Body of pancreas (tissue), 4 donors: ENCODE measurements at regions not wholly inside any gene's neighbourhood (a gene's known extent, or its start where the extent isn't known, plus 50 kb on each side); places are given as distances from the start of the nearest gene placed in this dataset.

Source experiments
- POLR2A ChIP-seq, 3 donors: fragments of 450-650 bp; IDR thresholded peaks; one replicate each; pipeline ENCODE4 v1.6.1; 2016; ENCODE audit warnings: antibody characterized with exemption in 3 of 3, mild to moderate bottlenecking in 2 of 3
- TF ChIP-seq, protein P1 (sequence below), 7 experiments: fragments of 450-650 bp in 4 of 7; fragments of 200-600 bp in 3 of 7; sonication (generic) in 3 of 7; IDR thresholded peaks; one replicate each; pipeline ENCODE4 v1.5.1; 2016 to 2019; ENCODE audit warnings: antibody characterized with exemption in 7 of 7

DNA sequence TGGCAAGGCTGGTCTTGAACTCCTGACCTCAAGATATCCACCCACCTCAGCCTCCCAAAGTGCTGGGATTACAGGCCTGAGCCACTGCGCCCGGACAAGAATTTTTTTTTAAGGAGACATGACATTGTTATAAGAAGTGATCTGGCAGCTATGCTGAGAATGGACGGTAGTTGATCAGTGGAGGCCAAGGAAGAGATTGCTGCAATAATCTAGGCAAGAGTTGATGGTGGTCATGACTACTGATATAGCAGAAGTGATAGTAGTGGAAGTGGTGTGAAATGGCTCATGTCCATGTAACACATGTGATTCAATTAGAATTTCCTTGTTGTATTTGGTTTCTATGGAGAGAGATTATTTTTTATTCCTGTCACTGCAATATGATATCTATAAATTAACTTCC is 125.3 kb upstream of the CCN2 start:
- TF ChIP-seq, protein P1, sequence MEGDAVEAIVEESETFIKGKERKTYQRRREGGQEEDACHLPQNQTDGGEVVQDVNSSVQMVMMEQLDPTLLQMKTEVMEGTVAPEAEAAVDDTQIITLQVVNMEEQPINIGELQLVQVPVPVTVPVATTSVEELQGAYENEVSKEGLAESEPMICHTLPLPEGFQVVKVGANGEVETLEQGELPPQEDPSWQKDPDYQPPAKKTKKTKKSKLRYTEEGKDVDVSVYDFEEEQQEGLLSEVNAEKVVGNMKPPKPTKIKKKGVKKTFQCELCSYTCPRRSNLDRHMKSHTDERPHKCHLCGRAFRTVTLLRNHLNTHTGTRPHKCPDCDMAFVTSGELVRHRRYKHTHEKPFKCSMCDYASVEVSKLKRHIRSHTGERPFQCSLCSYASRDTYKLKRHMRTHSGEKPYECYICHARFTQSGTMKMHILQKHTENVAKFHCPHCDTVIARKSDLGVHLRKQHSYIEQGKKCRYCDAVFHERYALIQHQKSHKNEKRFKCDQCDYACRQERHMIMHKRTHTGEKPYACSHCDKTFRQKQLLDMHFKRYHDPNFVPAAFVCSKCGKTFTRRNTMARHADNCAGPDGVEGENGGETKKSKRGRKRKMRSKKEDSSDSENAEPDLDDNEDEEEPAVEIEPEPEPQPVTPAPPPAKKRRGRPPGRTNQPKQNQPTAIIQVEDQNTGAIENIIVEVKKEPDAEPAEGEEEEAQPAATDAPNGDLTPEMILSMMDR (IDR thresholded peaks at IDR 0.05), result no peak
- no peak for TF ChIP-seq POLR2A (IDR thresholded peaks at IDR 0.05)
